Right ventricle myocardium superior (tissue), 1 donor: ENCODE measurements at regions not wholly inside any gene's neighbourhood (a gene's known extent, or its start where the extent isn't known, plus 50 kb on each side); places are given as distances from the start of the nearest gene placed in this dataset.

ENCODE experiments used
- ATAC-seq: fragments of 200-7000 bp; cut with Tn5 transposase; one replicate; pipeline ENCODE4 v1.9.1; 2020; ENCODE audit warnings: mild to moderate bottlenecking; ENCODE audit not compliant: poor library complexity
- DNase-seq: peaks from one replicate; pipeline ENCODE4 v3.0.0-alpha.2; 2020
- intact Hi-C: fragments of 100-400 bp; cut with DNase I; formaldehyde crosslinking; loops from one replicate; pipeline ENCODE4 v1.11.2; 2022
- donor health status: DM: no; HTN: yes; CAD: no; lungs with severe emphysema.

DNA sequence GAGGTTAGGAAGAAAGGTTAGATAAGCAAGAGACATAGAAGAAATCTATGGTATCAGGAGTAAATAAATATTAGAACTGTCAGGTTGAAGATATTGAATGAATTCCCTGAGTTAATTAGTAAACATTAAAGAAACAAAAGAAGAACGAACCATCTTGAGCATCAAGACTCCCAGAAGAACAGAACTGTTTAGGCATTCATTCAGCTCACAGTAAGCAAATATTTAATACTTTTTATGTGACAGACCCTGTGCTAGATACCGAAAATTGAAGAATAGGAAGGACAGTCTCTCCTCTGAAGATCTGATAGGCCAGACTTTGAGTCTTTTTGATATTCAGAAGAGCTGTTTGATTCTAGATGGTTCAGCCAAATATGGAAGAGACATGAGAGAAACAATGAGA, 731.5 kb downstream of the XPNPEP1 start:
- DNase-seq (no peak), ATAC-seq (no peak)
- intact Hi-C loops = no loop called here

GRCh38 chr10:109191341-109191740, 732.0 kb downstream of the XPNPEP1 start:
- intact Hi-C loops = no loop called here
- ATAC-seq = no peak
- no peak for DNase-seq

DNA sequence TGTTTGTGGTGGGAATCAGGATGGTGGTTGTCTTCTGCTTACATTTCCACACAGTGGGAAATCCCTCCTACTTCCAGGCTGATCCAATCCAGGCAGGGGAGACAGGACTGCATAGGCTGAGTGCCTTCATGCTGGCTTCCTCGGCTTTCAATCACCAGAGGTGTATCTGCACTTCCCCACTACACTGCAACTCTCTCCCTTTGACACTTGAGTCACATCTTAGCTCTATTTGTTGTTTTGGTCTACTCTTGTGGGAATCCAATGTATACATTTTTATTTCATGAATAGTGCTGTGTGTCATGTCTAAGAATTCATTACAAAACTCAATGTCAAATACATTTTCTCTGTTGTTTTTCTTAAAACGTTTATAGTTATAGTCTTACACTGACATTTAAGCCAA, 735.6 kb downstream of the XPNPEP1 start:
- DNase-seq = no peak
- no peak for ATAC-seq
- intact Hi-C loops = loop anchor here (5.0 kb wide), 1 partner anchor 335 kb away; no protein-coding TSS in a partner anchor

GRCh38 chr10:109183366-109183765, 739.9 kb downstream of the XPNPEP1 start:
- DNase-seq = no peak
- intact Hi-C loops = no loop called here
- no peak for ATAC-seq

DNA sequence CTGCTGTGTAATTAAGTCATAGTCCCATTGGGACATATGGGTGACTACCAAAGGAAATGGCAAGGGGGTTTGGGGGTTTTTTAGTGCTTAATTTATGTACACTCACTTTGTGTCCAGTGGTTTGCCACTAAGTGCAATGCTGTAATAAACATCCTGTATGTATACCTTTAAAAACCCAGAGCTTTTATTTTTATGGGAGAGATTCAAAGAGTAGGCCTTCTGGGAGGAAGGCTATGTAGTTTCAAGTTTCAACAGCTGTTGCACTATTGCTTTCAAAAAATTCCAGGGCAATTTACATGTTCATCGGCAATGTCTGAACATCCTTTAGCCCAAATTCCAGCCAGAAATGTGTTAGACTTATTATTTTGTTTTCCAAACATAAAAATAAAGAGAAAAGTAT, 744.7 kb downstream of the XPNPEP1 start:
- ATAC-seq = no peak
- intact Hi-C loops = no loop called here
- no peak for DNase-seq

- intact Hi-C loops = no loop called here
- DNase-seq (no peak), ATAC-seq (no peak)
Measured at GRCh38 chr10:109174526-109174925, 748.8 kb downstream of the XPNPEP1 start.

- DNase-seq = no peak
- intact Hi-C loops = no loop called here
- no peak for ATAC-seq
Measured at GRCh38 chr10:109173937-109174336, 749.4 kb downstream of the XPNPEP1 start.

DNA sequence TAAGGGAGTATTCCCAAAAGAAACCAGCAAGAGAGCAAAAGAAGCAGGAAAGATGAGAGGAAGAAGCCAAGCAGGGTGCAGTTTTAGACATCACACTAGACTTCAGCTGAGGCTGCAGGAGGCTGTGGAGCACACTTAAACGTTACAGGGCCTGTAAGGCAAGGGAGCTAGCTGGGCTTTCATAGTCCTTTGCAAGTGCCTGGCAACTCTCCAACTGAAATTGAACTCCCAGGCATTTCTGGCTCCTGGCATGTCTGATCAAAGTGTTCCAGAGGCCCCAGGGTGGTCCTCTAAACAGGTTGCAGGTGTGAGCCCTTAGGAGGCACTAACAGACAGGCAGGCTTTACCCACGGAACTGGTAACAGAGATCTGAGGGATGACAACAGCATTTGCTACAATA, 750.2 kb downstream of the XPNPEP1 start:
- ATAC-seq (no peak), DNase-seq (no peak)
- intact Hi-C loops = no loop called here

DNA sequence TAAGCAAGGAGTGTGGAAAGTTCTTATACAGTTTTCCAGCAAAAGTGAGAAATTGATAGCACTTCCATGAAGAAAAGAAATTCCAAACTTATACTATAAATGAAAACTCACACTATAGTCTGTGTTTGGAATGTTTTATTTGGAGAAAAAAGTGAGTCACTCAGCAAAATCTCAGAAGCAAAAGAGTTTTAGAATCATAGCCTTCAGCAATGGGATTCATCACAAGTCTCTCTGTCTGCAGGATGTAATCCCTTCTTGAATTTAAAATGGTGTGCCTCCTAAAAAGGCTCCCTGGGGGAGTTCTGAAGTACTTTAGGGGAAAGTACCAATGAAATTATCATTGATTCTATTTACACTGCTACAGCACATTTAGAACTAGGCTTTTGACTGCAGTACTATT, 756.4 kb downstream of the XPNPEP1 start:
- intact Hi-C loops = no loop called here

GRCh38 chr10:109159351-109159750, 764.0 kb downstream of the XPNPEP1 start:
- DNase-seq (no peak), ATAC-seq (no peak)
- intact Hi-C loops = no loop called here

More for the DNA sequence above, 756.4 kb downstream of the XPNPEP1 start:
- no peak for DNase-seq
- no peak for ATAC-seq

DNA sequence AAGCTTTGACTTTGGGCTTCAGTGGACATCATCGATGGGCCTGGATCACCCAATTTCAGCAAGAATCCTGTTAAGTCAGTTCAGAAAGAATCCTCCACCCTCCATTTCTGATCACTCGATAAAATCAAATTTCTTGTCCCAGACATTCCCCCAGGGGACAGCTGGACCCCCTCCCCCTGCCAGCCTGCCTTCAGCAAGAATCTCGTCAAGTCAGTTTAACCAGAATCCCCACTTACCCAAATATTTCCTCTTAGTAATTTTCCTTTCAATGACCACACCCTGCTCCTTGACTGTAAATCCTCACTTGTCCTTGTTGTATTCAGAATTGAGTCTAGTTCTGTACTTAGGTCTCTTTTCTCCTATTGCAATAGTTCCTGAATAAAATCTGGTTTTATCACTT, 766.9 kb downstream of the XPNPEP1 start:
- intact Hi-C loops = no loop called here
- ATAC-seq = no peak
- no peak for DNase-seq

DNA sequence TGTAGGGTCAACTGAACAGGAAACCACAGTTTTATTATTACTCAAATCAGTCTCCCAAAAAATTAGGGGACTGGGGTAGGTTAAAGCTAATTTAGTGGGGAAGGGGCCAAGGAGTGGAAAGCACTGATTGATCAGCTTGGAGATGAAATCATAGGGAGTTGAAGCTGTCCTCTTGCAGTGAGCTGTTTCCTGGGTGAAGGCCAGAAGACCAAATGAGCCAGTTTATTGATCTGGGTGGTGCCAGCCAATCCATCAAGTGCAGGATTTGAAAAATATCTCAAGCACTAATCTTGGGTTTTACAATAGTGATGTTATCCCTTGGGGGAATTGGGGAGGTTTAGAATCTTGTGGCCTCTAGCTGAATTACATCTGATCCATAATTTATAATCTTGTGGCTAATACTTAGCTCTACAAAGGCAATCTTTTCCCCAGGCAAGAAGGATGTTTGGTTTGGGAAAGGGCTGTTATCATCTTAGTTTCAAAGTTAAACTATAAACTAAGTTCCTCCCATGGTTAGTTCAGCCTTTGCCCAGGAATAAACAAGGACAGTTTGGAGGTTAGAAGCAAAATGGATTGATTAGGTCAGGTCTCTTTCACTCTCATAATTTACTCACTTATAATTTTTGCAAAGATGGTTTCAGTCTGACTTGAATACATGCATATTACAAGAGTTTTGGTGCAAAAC, 773.5 kb downstream of the XPNPEP1 start:
- DNase-seq = no peak
- no peak for ATAC-seq
- intact Hi-C loops = no loop called here

GRCh38 chr10:109127363-109127762, 795.9 kb downstream of the XPNPEP1 start:
- no peak for DNase-seq
- no peak for ATAC-seq
- intact Hi-C loops = no loop called here

DNA sequence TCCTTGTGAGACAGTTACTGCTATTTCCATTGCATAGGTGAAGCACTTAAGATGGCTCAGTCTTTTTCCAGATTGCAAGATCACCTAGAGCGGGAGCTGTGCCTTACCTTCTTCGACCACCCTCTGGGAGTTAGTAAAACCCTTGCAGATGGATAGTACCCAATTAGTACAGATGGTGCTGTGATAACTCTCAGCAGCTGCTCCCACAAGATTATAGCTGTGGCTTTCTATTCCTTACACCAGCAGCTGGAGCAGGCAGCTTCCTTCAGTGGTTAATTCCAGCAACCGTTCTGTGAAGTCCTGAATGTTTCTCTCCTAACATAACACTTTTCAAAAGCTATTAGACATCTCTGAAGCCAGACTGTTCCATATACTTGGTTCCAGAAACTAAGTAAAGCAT, 796.8 kb downstream of the XPNPEP1 start:
- intact Hi-C loops = no loop called here
- ATAC-seq (no peak), DNase-seq (no peak)

- ATAC-seq (no peak), DNase-seq (no peak)
- intact Hi-C loops = no loop called here
Measured at GRCh38 chr10:109126016-109126415, 797.3 kb downstream of the XPNPEP1 start.

GRCh38 chr10:109115179-109115578, 808.1 kb downstream of the XPNPEP1 start:
- DNase-seq (no peak), ATAC-seq (no peak)
- intact Hi-C loops = no loop called here

DNA sequence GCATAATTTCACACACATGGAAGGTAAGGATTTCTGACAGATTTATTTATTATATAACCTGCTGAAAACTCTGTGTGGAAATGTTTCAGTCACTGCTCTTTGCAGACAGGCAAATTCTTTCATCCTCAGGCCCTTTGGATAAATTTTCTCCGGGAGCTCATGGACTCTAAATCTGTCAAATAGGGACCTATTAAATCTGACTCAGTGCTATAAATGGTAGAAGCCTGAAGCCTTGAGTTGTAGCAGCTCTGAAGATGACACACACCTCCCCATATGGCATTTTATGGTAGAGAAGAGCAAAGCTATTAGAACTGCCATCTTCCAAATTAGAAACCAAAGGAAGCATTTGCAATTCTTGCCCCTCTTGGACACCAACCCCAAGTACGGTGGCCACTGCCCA, 808.7 kb downstream of the XPNPEP1 start:
- intact Hi-C loops = no loop called here
- DNase-seq (no peak), ATAC-seq (no peak)

- ATAC-seq (no peak), DNase-seq (no peak)
- intact Hi-C loops = no loop called here
Measured at GRCh38 chr10:109106604-109107003, 816.7 kb downstream of the XPNPEP1 start.

DNA sequence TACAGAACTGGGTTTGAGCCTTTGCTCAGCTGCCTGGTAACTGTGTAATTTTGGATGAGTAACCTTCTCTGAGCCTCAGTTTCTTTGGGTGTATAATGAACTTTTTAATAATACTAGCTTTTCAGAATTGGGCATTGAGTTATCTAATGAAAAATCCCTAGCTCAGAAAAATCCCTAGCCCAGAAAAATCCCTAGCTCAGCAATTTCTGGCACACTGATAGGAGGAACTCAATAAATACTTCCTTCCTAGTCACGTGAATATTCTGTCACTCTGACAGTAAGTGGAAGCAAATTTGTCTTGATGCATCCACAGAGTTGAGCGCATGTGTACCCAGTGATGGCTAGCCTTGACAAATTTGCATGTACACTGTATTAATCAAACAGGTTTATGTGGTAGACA, 817.6 kb downstream of the XPNPEP1 start:
- ATAC-seq (no peak), DNase-seq (no peak)
- intact Hi-C loops = no loop called here

DNA sequence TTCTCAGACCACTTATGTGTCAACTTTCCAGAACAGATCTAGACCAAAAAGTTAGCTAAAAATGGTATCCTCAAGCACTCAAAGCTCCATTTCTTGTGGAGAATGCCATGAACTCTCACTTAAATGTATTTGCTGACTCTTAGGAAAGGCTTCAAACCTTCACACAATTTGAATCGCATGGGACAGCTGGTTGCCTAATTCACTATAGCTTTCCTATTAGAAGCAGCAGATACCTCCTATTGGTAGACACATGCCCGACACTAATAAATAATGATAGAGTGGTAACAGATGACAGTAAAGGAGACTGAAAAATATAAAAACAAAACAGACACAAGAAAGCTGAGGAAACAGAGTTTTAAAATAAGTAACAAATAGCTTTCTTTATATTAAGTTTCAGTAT, 818.5 kb downstream of the XPNPEP1 start:
- DNase-seq (no peak), ATAC-seq (no peak)
- intact Hi-C loops = no loop called here

DNA sequence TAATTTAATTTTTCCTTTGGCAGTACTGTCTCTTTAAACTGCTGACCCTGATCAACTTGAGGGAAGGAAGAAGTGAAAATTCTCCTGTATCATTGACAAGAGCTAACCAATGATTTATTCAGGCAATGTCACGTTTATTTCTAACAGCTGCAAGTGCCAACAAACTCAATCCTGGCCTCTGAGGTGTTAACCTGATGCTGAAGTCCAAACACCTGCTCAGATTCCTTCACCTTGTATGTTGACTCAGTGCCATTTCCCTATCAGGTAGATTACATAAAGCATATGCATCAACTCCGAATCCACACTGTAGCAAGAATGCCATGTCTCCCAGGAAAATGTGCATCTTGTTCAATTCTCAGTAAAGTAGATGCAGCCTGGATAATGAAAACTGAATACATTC, 820.0 kb downstream of the XPNPEP1 start:
- no peak for DNase-seq
- intact Hi-C loops = no loop called here
- no peak for ATAC-seq
